Right lobe of liver (tissue), 6 donors: ENCODE measurements at regions not wholly inside any gene's neighbourhood (a gene's known extent, or its start where the extent isn't known, plus 50 kb on each side); places are given as distances from the start of the nearest gene placed in this dataset.

Experiments
- ATAC-seq, 4 donors: fragments of 200-7000 bp; cut with Tn5 transposase; one replicate each; pipeline ENCODE4 v1.9.1; 2020; ENCODE audit warnings: mild to moderate bottlenecking in 4 of 4, moderate library complexity in 4 of 4
- DNase-seq, 3 donors: peaks; one replicate each; pipeline ENCODE4 v3.0.0-alpha.2; 2020
- H3K27ac ChIP-seq, 3 donors: fragments of 200-600 bp; one replicate each; pipeline ENCODE4 v1.8.0; 2022
- H3K27me3 ChIP-seq, 2 donors: fragments of 200-600 bp; one replicate each; pipeline ENCODE4 v1.8.0; 2022
- H3K36me3 ChIP-seq, 4 donors: fragments of 200-600 bp; sonication (generic) in 1 of 4; one replicate each; pipeline versions ENCODE4 v1.5.1 to v1.8.0; 2017 to 2022; ENCODE audit warnings: control low read depth in 1 of 4
- H3K4me1 ChIP-seq, 4 donors: fragments of 200-600 bp; sonication (generic) in 1 of 4; one replicate each; pipeline versions ENCODE4 v1.5.1 to v1.8.0; 2017 to 2022; ENCODE audit warnings: control low read depth in 1 of 4
- H3K4me3 ChIP-seq, 3 donors: fragments of 200-600 bp; one replicate each; pipeline ENCODE4 v1.8.0; 2022
- H3K9me3 ChIP-seq, 4 donors: fragments of 200-600 bp; sonication (generic) in 1 of 4; one replicate each; pipeline versions ENCODE4 v1.5.1 to v1.8.0; 2017 to 2022; ENCODE audit warnings: control low read depth in 1 of 4
- CTCF ChIP-seq, 4 donors: fragments of 200-600 bp in 3 of 4; fragments of 450-650 bp in 1 of 4; IDR thresholded peaks; one replicate each; pipeline versions ENCODE4 v1.5.1 to v1.8.0; 2016 to 2022; ENCODE audit warnings: antibody characterized with exemption in 4 of 4, mild to moderate bottlenecking in 2 of 4
- POLR2A ChIP-seq: fragments of 450-650 bp; IDR thresholded peaks from one replicate; pipeline ENCODE4 v1.6.1; 2017; ENCODE audit warnings: antibody characterized with exemption, mild to moderate bottlenecking
- WGBS: methylation state at CpG from one replicate; pipeline ENCODE4 v1.1.6; 2018; ENCODE audit warnings: low coverage, low lambda C conversion rate; ENCODE audit not compliant: insufficient coverage; ENCODE audit errors: missing lambda C conversion rate; 5-methylcytosine and 5-hydroxymethylcytosine counted together
- intact Hi-C, 2 donors: fragments of 100-400 bp; cut with DNase I; formaldehyde crosslinking; loops; one replicate each; pipeline versions ENCODE4 v1.11.2 to v1.14.1; 2022
- donor health status: DM: no; HTN: yes; CAD: no.
- donor health status: DM: no; HTN: no; CAD: no.
- donor health status: DM: no; HTN: no; CAD: no.
- donor health status: DM: no; HTN: yes; CAD: no.
- donor health status: DM: no; HTN: yes; CAD: no.

- Histone ChIP-seq H3K4me1 (no peaks in the 10 kb centered on the region), H3K27me3 (no peaks in the 10 kb centered on the region), H3K4me3 (no peak overlapping the region), H3K36me3 (no peaks in the 10 kb centered on the region), H3K9me3 (no peaks in the 10 kb centered on the region), H3K27ac (no peak overlapping the region)
- TF ChIP-seq POLR2A (no peak), CTCF (IDR thresholded peaks at IDR 0.05) (no peak)
- DNase-seq: no peak
- WGBS: 83% methylated on average over 4 of the region's 4 CpGs
- intact Hi-C loops: no loop called here
- ATAC-seq: no peak
Measured at GRCh38 chr14:51581017-51581881, 70.5 kb upstream of the FRMD6 start.

DNA sequence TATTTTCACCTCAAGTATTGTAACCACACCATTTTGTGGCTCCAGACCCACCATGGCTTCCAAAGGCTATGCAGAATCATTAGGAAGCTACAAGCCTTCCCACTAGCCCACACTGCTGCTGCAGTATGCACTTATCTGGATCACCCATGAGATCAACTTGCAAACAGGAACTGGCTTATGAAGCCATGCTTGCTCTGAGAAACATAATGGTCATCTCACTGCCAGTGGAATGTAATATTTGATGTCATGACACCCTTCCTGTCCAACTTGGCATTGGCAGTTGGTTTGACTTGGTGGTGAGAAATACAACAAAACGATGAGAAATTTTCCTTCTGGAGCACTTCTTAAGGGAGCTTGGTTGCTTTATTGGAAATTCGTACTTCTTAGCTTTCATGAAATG is 69.3 kb upstream of the FRMD6 start:
- intact Hi-C loops: no loop called here
- no peak for DNase-seq
- H3K9me3 ChIP-seq: no peaks in the 10 kb centered on the region
- no peak for ATAC-seq
- no peak overlapping the region for H3K4me3 ChIP-seq
- H3K27ac ChIP-seq: no peak overlapping the region
- H3K27me3 ChIP-seq: no peaks in the 10 kb centered on the region
- H3K4me1 ChIP-seq: no peaks in the 10 kb centered on the region
- H3K36me3 ChIP-seq: no peaks in the 10 kb centered on the region
- TF ChIP-seq CTCF (IDR thresholded peaks at IDR 0.05) (no peak), POLR2A (no peak)
- WGBS: 54% methylated on average over 2 of the region's 2 CpGs

DNA sequence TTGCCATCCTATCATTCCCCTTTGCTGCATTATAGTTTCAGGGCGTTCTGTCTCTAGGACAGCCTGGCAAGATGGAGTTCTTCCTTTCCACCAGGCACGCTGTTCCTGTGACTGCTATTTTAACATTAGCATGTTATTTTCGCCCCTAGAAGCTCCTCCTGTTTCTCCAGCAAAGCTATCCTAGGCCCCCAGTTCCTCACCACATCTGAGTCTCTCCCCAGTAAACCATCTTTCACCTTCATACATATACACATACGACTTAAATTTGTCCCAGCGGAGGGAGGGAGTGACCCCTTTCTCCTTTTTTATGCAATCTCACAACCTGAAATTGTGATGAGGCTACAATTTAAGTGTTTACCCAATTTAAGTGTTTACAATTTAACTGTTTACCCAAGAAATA is 66.7 kb upstream of the FRMD6 start:
- ATAC-seq (no peak), DNase-seq (no peak)
- intact Hi-C loops: no loop called here
- 66% methylated on average over 5 of the region's 5 CpGs for WGBS
- Histone ChIP-seq H3K36me3 (no peaks in the 10 kb centered on the region), H3K27me3 (no peaks in the 10 kb centered on the region), H3K9me3 (no peaks in the 10 kb centered on the region), H3K4me3 (no peak overlapping the region), H3K27ac (no peak overlapping the region), H3K4me1 (no peaks in the 10 kb centered on the region)
- TF ChIP-seq CTCF (IDR thresholded peaks at IDR 0.05) (no peak), POLR2A (no peak)

GRCh38 chr14:51592836-51593235 is 58.9 kb upstream of the FRMD6 start:
- WGBS: 66% methylated on average over 2 of the region's 2 CpGs
- TF ChIP-seq CTCF (IDR thresholded peaks at IDR 0.05): no peak
- no peak for TF ChIP-seq POLR2A
- intact Hi-C loops: no loop called here
- H3K4me3 ChIP-seq: no peak overlapping the region
- H3K27ac ChIP-seq: no peak overlapping the region
- H3K27me3 ChIP-seq: no peaks in the 10 kb centered on the region
- no peaks in the 10 kb centered on the region for H3K4me1 ChIP-seq
- H3K36me3 ChIP-seq: no peaks in the 10 kb centered on the region
- DNase-seq (no peak), ATAC-seq (no peak)
- no peaks in the 10 kb centered on the region for H3K9me3 ChIP-seq
